A673 (cell line): ENCODE measurements at regions not wholly inside any gene's neighbourhood (a gene's known extent, or its start where the extent isn't known, plus 50 kb on each side); places are given as distances from the start of the nearest gene placed in this dataset.

Experiments used
- BruUV-seq: library from RNA; stranded (reverse); fragments of 400-500 nt; replicated peaks from 2 replicates; lab custom pipeline; 2021; lab: Mats Ljungman, UMichigan
- CTCF ChIA-PET: fragments of 300-600 bp; sonication (Branson Sonifier 250); formaldehyde crosslinking; loops from one replicate; lab custom pipeline; 2022; ENCODE audit warnings: antibody characterized with exemption; lab: Charles Lee
- POLR2A ChIA-PET: fragments of 300-600 bp; sonication (Branson Sonifier 250); formaldehyde crosslinking; loops from one replicate; lab custom pipeline; 2022; ENCODE audit warnings: antibody characterized with exemption; ENCODE audit not compliant: low non-redundant PET; lab: Charles Lee
- DNase-seq: peaks from one replicate; pipeline ENCODE4 v3.0.0-alpha.2; 2015; ENCODE audit warnings: low spot score
- H3K27ac ChIP-seq: fragments of 200-600 bp; sonication (generic); 2 replicates; pipeline ENCODE4 v1.5.1; 2016; ENCODE audit warnings: mixed run types, low read depth, mild to moderate bottlenecking, mixed read lengths, antibody characterized with exemption, low read length; ENCODE audit not compliant: poor library complexity, severe bottlenecking
- H3K27me3 ChIP-seq: fragments of 200-600 bp; sonication (generic); replicated peaks from 2 replicates; pipeline ENCODE4 v1.6.1; 2017; ENCODE audit warnings: mixed run types, low read depth, mild to moderate bottlenecking, mixed read lengths, antibody characterized with exemption, low read length; ENCODE audit not compliant: insufficient read depth, poor library complexity
- H3K36me3 ChIP-seq: fragments of 200-600 bp; sonication (generic); 2 replicates; pipeline ENCODE4 v1.6.1; 2016; ENCODE audit warnings: mixed run types, mild to moderate bottlenecking, mixed read lengths, antibody characterized with exemption, low read length; ENCODE audit not compliant: insufficient read depth, poor library complexity, severe bottlenecking
- H3K4me1 ChIP-seq: fragments of 200-600 bp; sonication (generic); 2 replicates; pipeline ENCODE4 v1.6.1; 2017; ENCODE audit warnings: mixed run types, mild to moderate bottlenecking, mixed read lengths, antibody characterized with exemption, low read length; ENCODE audit not compliant: insufficient read depth, poor library complexity, severe bottlenecking
- H3K4me3 ChIP-seq: fragments of 200-600 bp; sonication (generic); 2 replicates; pipeline ENCODE4 v1.5.1; 2016; ENCODE audit warnings: low read depth, mixed run types, mild to moderate bottlenecking, mixed read lengths, low read length; ENCODE audit not compliant: poor library complexity, severe bottlenecking
- H3K9me3 ChIP-seq: fragments of 200-600 bp; sonication (generic); 2 replicates; pipeline ENCODE4 v1.6.1; 2016; ENCODE audit warnings: mixed run types, low read depth, mild to moderate bottlenecking, mixed read lengths, antibody characterized with exemption, low read length; ENCODE audit not compliant: poor library complexity, severe bottlenecking
- CTCF ChIP-seq: fragments of 300-800, 200-600 bp; sonication (generic); conservative IDR thresholded peaks from 2 replicates; pipeline ENCODE4 v1.5.1; 2017; ENCODE audit warnings: low read depth, mild to moderate bottlenecking, antibody characterized with exemption, low read length, moderate library complexity, mixed read lengths
- EZH2 ChIP-seq: fragments of 200-600 bp; sonication (generic); IDR thresholded peaks from 2 replicates; pipeline ENCODE4 v1.6.1; 2017; ENCODE audit warnings: borderline replicate concordance, low read depth, mild to moderate bottlenecking, mixed read lengths, antibody characterized with exemption, low read length; ENCODE audit not compliant: poor library complexity, severe bottlenecking
- intact Hi-C: fragments of 100-400 bp; cut with micrococcal nuclease; formaldehyde crosslinking; loops from one replicate; pipeline ENCODE4 v1.10.0; 2022; ENCODE audit not compliant: unreplicated experiment

GRCh38 chr1:108064255-108064654 lies 99.3 kb upstream of the VAV3 start:
- H3K36me3 ChIP-seq = no peaks in the 10 kb centered on the region
- DNase-seq = no peak
- no TSS peak for BruUV-seq
- CTCF ChIA-PET = no interaction called here
- no peaks in the 10 kb centered on the region for H3K4me1 ChIP-seq
- intact Hi-C loops = no loop called here
- TF ChIP-seq EZH2 (no peak), CTCF (no peak)
- no peaks in the 10 kb centered on the region for H3K9me3 ChIP-seq
- no peak overlapping the region for H3K4me3 ChIP-seq
- H3K27me3 ChIP-seq = no peaks in the 10 kb centered on the region
- H3K27ac ChIP-seq = no peak overlapping the region
- POLR2A ChIA-PET = interaction anchor here (0.6 kb wide), 1 partner anchor 19 kb away, joined by 3 read pairs; no protein-coding TSS in a partner anchor

DNA sequence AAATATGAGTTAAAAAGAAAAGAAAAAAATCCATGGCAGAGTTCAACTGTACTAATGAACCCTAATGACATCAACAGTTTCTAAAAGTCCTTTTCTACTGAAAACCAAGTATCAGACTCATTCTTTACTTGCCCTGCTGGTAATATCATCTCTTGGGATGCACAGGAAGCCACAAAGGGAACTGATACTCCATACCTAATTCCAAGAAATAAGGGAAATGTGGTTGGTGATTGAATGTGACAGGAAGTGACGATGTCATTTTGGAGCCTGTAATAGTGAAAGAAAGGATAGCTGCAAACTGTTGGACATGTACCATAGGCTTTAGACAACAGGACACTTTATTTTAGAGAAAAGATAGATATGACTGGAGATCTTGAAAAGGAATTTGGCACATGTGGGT lies 98.7 kb upstream of the VAV3 start:
- ChIA-PET CTCF (no interaction called here), POLR2A (no interaction called here)
- Histone ChIP-seq H3K4me3 (no peak overlapping the region), H3K9me3 (no peaks in the 10 kb centered on the region), H3K27ac (no peak overlapping the region), H3K27me3 (no peaks in the 10 kb centered on the region), H3K36me3 (no peaks in the 10 kb centered on the region), H3K4me1 (no peaks in the 10 kb centered on the region)
- TF ChIP-seq CTCF = no peak
- TF ChIP-seq EZH2 = no peak
- DNase-seq = no peak
- BruUV-seq = no TSS peak
- intact Hi-C loops = no loop called here

DNA sequence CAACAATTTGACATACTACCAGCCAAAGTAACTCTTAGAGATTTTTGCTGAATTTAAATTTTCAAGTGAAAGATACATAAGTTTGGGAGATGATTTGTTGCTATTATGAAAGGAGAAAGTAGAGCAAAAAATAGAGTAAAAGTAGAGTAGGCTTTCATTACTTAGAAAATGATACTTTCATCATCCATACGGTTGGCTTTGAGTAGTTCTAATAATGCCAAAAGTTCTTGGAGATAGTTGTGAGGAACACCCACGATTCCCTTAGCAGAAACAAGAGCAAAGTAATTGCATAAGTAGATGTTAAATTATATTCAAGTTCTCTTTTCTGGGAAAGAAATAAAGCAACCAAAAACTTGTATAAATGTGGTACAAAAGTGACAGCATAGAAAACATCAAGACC lies 95.0 kb upstream of the VAV3 start:
- intact Hi-C loops = no loop called here
- no peaks in the 10 kb centered on the region for H3K27me3 ChIP-seq
- no peak for TF ChIP-seq EZH2
- no peaks in the 10 kb centered on the region for H3K36me3 ChIP-seq
- H3K27ac ChIP-seq = no peak overlapping the region
- no peaks in the 10 kb centered on the region for H3K9me3 ChIP-seq
- no peak overlapping the region for H3K4me3 ChIP-seq
- ChIA-PET POLR2A (no interaction called here), CTCF (no interaction called here)
- no TSS peak for BruUV-seq
- no peak for DNase-seq
- H3K4me1 ChIP-seq = peaks cover 7% of the 10 kb centered on the region

- DNase-seq = peak; percentile 68
- no peaks in the 10 kb centered on the region for H3K36me3 ChIP-seq
- BruUV-seq = no TSS peak
- intact Hi-C loops = no loop called here
- H3K4me3 ChIP-seq = no peak overlapping the region
- no peak overlapping the region for H3K27ac ChIP-seq
- no peaks in the 10 kb centered on the region for H3K27me3 ChIP-seq
- H3K4me1 ChIP-seq = peaks cover 7% of the 10 kb centered on the region
- TF ChIP-seq CTCF = no peak
- TF ChIP-seq EZH2 = no peak
- ChIA-PET CTCF (no interaction called here), POLR2A (no interaction called here)
- H3K9me3 ChIP-seq = no peaks in the 10 kb centered on the region
These were observed 92.6 kb upstream of the VAV3 start for GRCh38 chr1:108057541-108057940.
